Right kidney (tissue), 1 donor: ENCODE measurements at regions not wholly inside any gene's neighbourhood (a gene's known extent, or its start where the extent isn't known, plus 50 kb on each side); places are given as distances from the start of the nearest gene placed in this dataset.
A peak's percentile ranks its signal among the peaks of the same experiment; 100 is the strongest.
"Not testable (repeated sequence)": the region's sequence is repeated elsewhere in the genome, so short reads cannot be mapped to it uniquely, and the experiment has no call there.

Experiments used
- DNase-seq: peaks from one replicate; pipeline ENCODE4 v3.0.0-alpha.2; 2016

DNA sequence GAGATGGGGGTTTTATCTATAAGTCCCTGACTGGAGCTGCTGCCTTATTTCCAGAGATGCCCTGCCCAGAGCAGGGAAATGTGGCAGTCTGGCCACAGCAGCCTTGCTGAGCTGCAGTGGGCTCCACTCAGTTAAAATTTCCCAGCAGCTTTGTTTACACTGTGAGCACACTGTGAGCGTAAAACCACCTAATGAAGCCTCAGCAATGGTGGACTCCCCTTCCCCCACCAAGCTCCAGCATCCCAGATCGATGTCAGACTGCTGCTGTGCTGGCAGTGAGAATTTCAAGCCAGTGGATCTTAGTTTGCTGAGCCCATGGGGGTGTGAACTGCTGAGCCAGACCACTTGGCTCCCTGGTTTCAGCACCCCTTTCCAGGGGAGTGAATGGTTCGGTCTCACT is 208.7 kb upstream of the RAI14 start:
- no peak for DNase-seq

DNA sequence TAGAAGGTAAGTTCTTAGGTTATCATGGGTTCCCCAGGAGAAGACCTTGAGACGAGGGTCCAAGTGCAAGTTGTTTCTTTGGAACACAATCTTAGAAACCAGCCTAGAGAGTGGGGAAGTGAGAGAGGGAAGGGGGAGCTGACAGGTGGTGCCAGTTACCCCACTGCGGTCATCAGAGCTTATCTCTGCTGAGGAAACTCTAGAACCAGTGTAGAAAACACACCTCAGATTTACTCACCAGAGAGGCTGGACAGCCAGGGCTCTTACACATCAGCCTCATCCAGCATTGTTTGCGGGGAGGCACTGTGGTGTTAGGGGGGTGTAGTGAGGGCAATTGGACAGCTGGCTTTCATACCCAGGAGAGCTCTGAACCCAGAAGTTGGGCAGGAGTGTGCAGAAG is 206.5 kb upstream of the RAI14 start:
- no peak for DNase-seq

DNA sequence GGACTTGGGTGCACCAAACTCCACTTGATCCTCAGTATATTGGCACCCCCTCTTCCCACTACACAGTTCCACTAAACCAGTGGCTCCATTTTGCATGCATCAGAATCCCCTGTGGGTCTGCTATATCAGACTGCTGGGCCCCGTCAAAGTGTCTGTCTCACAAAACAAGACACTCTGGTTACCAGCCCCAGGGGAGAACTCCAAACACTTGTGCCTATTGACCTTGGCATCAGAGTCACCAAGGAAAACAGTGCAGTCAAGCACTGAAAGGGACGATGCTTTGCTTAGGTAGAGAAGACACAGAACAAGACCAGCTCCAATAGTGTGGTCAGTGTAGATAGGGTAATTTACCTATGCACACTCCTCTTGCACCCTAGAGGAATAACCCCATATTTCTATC is 205.8 kb upstream of the RAI14 start:
- no peak for DNase-seq

DNA sequence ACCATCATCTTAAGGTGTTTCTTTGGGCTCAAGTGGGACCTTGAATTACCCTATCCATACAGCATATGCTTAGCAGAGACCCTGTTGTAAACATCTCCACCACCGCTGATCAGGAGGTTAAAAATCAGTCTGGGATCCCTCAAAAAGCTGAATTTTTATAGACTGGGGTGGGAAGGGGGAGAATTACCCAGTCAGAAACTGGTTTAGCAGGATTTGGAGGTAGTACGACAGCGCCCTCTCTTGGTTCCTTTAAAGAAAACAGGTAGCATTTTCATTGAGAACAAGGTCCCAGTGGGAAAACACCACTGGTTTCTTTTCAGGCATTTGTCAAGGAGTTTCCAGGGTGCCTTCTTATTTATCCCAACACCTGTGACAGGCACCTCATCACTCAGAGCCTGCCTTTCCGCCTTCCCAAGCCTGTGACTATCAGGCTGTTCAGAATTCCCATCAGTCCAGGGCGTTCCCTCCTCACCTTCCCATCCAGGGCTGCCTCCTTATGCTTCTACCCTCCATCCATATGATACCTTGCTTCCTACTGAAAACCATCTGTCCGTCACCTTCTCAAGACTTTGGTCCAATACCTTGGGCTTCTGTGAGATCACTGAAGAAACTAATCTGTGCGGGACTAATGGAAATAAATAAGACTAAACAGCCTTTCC is 203.8 kb upstream of the RAI14 start:
- no peak for DNase-seq

DNA sequence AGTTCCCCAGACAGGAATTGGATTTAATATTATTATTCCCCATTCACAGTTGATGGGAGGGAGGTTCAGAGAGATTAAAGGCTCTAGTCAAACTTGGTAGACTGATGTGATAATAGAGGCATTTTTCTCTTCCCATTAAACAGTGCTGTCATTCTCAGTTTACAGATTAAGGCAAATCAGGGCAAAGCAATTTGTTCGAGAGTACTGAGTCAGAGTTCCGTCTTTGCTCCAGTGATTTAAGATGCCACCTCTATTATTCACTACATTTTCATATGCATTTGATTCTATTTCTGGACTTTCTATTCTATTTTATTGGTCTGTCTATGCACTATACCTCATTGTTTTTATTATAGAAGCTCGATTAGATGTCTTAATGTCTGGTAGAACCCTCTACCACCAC is 201.0 kb upstream of the RAI14 start:
- no peak for DNase-seq

DNA sequence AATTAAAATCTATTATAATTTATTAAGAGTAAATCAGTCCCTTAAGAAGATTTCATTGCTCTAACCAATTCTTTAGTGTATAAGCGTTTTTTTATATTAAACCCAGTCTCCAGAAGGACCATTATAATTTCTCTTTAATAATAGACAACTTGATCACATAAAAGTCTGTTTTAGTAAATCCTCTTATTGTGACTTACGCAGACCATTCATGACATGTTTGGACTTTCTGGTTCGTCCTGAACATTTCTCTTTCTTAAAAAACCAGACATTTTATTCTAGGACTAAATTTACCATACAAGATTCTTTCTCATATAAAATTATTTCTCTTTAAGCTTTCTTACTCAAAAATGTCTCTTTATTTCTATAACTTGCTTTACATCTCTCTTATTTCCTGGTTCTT is 196.2 kb upstream of the RAI14 start:
- no peak for DNase-seq

DNA sequence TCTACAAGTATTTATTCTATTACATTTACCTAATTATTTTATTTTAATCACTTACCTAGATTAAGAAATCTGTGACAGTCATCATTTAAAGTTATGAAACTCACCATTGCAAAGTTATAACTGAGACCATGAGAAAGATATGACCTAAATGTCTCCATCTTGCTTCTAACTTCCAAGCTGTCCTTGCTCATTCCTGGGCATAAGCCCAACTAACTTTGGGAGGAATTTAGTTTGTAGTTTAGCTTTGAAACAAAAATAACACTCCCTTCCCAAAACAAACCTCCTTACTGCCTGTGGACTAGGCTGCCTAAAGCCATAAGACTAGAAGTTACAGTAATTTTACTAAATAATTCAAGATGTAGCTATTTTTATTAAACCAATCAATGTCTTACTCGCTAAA is 195.6 kb upstream of the RAI14 start:
- DNase-seq = no peak

DNA sequence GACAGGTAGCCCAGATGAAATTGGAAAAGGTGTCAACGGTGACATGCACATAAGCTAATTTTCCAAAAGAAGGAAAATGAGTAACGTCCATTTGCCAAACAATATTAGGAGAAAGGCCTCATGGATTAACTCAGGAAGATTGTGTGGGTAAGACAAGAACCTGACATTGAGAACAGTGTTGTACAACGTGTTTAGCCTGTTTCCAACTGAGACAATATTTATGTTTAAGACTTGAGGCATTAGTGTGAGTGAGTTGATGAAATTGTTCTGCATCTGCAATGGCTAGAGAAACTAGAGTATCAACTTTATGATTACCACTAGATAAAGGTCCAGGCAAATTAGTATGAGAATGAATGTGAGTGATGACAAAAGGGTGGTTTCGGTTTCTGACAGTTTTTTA is 191.3 kb upstream of the RAI14 start:
- no peak for DNase-seq

DNA sequence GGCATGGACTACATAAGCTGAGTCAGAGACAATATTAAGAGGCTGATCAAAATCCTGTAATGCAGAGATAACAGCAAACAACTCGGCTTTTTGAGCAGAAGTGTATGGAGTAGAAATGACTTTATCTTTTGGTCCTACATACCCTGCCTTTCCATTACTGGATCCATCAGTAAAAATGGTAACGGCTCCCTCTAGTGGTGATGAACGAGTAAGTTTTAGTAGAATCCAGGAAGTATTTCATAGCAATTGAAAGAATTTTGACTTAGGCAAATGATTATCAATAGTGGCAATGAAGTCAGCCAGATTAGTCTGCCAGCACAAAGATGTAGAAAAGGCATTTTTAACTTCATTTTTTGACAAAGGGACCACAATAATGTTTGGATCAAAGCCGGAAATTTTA is 190.8 kb upstream of the RAI14 start:
- DNase-seq = not testable (repeated sequence)

DNA sequence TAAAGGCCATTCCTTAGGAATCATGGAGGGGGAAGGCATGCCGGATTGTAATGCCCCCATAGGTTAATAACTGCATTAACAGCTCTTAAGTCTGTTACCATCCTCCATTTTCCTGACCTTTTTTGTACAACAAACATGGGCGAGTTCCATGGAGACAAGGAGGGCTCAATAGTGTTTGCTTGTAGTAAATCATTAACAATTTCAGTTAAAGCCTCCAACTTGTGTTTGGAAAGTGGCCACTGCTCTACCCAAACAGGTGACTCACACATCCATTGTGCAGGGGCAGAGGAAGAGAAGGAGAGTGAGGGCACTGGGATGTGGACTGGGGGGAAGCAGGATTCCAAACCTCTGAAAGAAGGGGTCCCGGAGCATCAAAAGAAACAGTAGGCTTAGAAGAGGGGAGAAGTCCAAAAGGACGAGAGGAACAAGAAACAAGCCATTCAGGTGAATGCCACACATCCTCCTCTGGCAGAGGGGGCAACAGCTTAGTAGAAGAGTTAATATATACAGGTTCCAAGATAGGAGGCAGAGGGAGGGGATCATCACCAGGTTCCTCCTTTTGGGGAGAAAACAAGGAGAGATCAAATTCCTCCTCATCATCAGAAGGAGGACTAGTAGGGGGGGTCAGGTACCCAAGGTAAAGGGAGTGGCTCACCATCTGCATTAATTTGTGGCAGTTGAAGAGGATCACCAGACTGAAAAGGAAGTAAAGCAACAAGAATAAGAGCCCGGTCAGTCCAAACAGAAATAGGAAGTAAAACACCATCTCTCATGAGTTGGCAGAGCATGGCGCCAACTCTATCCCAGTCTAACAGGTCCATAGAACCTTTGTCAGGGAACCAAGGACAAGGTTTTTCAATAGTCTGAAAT is 189.4 kb upstream of the RAI14 start:
- not testable (repeated sequence) for DNase-seq

DNA sequence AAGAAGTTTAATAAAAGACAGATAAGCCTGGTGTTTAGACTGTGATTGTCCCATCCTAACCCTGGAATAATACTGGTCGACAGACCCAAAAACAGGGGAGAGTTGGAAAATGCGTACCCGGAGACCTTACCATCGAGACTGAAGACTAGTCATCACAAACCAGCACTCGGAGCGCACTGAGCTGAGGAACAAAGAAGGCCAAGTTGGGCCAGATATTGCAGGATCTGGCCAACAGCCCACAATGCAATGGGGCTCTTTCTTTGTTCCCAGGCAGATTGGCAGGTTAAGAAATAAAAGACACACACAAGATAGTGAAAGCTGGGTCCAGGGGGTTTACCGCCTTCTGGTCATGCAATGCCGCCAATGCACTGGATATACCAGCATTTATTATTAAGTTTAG is 188.7 kb upstream of the RAI14 start:
- no peak for DNase-seq

DNA sequence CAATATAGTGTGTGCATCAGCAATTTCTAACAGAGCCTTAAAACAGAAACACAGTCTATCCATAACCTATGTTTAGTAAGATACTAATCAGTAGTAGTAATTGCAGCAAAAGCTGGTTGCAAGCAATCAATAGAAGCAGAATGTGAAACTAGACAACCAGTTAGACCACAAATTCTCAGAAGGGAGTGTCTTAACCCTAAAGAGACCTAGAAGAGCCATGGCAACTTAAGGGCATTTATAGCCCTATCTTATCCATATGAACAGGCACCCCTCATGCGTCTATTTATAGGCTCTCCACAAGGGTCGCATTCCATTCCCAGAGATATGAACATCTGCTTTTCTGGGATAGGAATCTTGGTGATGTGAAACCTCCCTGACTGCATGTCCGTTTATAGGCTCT is 188.1 kb upstream of the RAI14 start:
- not testable (repeated sequence) for DNase-seq

DNA sequence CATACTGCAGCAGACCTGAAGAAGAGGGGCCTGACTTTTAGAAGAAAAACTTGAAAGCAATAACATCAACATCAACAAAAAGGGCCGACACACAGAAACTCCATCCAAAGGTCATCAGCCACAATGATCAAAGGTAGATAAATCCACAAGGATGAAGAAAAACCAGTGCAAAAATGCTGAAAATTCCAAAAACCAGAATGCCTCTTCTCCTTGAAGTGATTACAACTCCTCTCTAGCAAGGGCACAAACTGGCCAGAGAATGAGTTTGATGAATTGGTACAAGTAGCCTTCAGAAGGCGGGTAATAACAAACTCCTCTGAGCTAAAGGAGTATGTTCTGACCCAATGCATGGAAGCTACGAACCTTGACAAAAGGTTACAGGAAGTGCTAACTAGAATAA is 186.2 kb upstream of the RAI14 start:
- DNase-seq = no peak

DNA sequence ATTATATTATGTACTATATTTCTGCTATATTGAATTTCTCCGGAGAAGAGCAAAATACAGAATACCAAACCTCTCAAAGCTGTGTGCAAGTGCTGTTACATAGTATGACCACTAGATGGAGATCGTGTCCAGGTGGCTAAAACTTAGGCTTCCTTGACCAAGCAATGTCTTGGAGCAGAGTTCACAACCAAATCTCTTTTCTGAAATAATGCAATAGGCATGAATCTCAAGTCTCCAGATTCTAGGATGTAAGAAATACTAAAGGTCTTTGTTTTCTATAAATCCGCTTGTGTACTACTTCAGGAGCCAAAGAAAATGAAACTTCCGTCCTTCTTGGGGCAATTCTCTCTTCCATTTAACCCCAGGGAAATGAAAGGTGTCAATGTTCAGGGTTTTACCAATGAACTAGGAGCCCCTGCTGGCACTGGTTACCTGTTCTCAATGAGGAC is 181.5 kb upstream of the RAI14 start:
- DNase-seq = no peak

DNA sequence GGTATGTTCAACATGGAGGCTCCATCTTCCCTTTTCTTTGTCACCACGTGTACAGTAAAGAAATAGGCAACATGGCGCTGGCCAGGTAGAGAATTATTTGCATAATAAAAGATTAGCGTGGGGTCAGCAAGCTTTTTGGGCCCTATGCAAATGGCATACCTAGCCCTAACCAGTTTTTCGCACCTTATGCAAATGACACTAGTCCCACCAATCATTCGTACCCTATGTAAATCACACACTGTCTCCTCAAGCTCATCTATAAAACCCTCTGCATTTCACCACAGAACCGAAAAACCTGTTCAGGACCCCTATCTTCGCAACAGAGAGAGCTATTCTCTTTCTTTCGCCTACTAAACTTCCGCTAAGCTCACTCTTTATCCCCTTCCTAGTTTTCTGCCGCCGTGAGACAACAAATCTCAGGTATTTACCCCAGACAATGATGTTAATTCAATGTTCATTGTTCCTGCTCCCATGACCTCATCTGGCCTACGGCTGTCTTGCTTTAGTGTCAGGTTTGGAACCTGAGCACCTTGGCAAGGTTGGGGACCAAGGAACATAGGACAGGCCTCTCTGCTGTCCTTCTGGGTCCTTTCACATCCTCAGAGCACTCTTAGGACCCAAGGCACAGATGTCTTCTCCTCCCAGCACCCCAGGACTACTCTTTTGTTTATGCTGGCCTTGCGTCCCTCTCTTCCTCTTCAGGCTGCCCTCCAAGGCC is 180.7 kb upstream of the RAI14 start:
- no peak for DNase-seq

DNA sequence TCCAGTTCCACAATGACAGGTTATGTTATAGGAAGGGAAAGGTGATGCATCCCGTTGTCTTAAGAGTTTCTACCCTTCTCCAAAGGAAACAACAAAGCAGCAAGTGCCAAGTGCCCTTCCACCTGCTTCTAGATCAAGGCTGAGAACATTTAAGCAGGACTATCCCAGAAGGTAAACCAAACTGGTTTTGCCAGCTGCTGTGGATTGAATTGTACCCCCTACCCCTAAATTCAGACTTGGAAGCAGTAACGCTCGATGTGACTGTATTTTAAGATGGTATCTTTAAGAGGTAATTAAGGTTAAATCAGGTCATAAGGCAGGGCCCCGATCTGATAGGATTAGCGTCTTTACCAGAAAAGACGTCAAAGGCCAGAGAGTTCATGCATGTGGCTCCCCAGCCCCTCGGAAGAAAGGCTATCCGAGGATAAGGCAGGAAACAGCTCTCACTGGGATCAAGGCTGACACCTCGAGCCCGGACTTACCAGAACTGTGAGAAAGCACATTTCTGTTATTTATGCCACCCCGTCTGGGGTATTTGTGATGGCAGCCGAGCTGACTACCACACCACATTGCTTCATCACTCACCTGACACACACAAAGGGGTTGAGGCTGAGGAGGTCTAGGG is 179.1 kb upstream of the RAI14 start:
- DNase-seq = no peak

DNA sequence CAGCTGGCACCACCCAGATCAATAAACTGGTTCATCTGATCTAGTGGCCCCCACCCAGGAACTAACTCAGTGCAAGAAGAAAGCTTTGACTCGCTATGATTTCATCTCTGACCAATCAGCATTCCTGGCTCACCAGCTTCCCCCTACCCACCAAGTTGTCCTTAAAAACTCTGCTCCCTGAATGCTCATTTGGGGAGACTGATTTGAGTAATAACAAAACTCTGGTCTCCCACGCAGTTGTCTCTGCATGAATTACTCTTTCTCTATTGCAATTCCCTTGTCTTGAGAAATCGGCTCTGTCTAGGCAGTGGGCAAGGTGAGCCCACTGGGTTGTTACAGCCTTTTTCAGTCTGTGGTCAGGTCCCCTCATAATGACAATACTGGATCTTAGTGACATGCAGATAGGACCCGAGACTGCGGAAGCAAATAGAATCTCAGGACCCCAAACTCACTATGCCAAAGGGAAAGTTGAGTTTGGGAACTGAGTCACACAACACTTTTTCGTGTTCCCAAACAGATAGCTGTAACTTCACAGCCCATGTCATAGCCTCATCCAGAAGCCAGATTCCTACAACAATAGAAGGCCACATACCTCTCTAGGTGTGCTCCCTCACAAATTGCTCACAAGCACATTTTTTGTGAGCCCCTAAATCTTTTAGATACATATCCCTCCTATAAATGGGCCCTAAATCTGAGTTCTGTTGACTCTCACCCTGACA is 175.2 kb upstream of the RAI14 start:
- DNase-seq = no peak

DNA sequence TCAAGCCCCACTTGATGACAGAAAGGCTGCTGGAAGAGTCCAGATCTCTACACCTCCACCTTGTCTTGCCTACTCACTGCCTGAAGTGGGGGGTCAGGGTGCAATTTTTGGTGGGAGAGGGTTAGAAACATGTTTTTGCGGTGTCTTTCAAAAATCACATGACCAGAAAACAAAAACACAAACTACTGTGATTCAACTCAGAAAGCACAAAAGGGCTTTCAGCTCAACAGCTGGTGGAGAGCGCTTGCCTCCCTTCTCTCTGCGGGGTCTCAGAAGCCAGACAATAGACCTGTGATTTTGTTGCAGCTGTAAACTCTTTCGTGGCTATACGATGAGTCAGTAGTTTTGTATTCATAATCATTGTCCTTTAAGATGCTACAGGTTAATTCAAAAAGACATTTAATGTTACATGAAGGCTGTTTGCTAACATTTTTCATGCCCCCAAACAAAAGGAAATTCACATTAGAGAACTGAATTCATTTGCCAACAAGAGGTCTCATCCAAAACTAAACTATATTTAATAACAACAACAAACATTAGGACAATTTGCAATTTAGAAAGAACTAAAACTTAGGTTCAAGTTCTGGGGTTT is 172.6 kb upstream of the RAI14 start:
- no peak for DNase-seq

DNA sequence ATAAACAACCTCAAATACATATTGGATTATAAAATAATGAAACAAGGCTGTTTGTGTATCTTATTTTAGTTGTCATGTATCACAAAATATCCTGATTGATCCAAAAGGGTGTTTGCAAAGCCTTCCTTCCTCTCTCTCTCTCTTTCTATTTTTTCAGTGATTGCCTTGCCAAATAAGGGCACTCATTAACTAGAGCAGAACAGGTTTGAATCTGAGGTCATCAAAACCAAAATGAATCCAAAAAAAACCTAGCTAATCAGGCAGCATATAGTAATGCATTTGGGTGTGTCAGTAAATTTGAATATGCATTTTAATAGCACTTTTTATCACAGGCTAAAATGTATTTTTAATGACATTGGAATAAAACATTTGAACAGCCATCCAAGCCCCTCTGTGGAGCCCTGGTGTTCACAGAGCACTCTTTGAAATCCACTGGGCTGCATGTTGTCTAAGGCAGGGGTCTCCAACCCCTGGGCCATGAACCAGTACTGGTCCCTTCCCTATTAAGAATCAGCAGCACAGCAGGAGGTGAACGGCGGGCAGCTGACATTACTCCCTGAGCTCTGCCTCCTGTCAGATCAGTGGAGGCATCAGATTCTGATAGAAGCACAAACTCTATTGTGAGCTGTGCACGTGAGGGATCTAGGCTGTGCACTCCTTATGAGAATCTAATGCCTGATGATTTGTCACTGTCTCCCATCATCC is 171.8 kb upstream of the RAI14 start:
- DNase-seq = no peak

DNA sequence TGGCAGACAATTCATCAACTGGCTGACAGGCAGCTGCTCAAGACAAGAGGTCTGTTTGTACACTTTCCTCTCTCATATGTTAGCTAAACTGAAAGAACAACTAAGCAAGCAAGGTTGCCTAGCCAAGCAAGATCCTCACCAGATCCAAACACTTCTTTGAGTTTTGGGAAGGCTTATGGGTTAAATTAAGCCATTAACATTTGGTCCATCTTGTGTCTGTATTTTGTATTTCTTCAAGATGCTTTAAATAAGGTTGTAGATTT is 170.4 kb upstream of the RAI14 start:
- DNase-seq = no peak

DNA sequence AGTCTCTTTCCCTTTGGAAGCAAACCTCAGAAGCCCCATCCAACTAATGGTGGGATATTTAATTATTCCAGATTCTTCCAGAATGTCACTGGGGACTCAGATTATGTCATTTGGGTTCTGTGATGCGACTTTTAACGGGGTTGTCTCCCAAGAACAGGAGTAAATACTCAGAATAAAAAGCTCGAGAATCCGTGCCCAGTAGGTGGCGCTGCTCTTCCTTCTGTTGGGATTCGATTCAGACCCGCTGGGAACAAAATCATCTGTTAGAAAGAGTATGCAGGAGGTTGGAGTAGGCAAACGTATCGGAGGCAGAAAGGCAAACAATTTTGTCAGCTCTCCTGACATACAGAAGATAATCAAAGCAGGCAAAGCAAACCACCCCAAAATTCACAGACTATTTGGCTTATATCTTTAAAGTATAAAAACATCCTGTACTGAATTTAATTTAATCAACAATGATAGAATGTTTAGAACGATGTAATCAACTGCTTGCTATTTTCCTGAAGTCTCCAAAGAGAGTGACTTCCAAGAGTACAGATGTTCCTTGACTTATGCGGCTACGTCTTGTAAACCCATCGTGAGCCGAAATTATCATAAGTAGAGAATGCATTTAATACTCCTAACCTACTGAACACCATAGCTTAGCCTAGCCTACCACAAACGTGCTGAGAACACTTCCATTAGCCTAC is 169.8 kb upstream of the RAI14 start:
- peak; percentile 70 for DNase-seq
